Activated naive CD8-positive, alpha-beta T cell treated with anti-CD3 and anti-CD28 coated beads, Interleukin-2, amount 50 U/mL, for 16 hours (primary cell): ENCODE measurements at regions not wholly inside any gene's neighbourhood (a gene's known extent, or its start where the extent isn't known, plus 50 kb on each side); places are given as distances from the start of the nearest gene placed in this dataset.
"Not testable (repeated sequence)": the region's sequence is repeated elsewhere in the genome, so short reads cannot be mapped to it uniquely, and the experiment has no call there.

ENCODE experiments used
- DNase-seq: peaks from one replicate; pipeline ENCODE4 v3.0.0-alpha.2; 2020; ENCODE audit warnings: low read depth, low spot score

DNA sequence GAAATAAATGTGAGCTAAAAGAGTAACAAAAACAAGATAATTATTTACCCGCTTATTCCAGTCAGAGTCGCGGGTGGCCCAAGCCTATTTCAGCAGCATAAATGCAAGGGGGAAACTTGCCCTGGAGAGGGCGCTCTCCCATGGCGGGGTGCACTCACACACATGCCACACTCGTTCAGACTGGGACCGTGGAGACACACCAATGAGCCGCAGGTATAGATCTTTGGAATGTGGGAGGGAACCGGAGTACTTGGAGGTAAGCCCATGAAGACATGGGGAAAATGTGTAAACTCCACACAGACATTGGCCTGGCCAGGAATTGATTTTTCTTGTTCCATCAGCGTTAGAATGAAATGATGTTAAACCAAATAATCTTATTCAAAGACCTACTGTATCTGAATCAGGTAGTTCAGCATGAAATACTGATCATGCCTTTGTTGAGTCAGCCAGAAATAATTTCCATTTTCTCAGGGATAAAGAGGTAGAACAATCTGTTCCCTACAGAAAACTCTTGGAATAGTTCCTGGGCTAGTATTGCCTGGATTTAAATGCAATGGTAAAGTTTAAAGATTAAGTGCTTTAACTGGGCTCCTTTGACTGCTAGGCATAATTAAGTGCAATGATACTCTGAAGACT lies 191.5 kb downstream of the MCHR2 start:
- no peak for DNase-seq

DNA sequence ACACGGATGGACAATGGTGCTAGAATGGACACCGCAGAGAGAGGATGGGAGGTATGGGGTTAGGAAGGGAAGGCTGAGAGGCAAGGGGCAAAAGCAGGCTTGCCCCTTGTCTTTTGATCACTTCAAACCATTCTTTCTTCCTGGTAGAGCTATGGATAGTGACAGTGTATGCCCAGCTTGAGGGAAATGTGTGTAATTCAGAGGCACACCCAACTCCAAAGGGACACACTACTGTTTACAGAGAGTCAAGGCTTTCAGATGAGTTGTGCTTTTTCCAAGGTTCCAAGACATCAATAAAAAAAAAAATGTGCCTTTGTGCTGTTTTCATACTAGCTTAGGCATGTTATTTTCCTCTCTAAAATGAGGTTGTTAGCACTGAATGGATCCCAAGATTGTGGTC lies 185.0 kb downstream of the MCHR2 start:
- DNase-seq = no peak

DNA sequence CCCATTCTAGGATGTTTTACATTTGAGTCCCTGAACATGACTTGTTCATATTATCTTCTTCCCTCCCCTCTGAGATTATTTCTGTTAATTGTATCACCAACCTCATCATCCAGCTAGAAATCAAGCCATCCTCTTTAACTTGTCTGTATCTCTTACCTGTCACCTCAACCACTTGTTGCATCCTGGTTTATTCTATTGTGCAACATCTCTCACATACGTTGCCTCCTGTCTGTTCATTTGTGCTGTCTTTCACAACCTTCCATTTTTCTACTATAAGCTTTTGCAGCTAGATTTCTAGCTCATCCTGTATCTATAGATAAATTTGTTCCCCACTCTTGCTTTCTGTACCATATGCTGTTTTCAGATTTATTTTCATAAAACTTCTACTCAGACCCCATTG lies 183.7 kb downstream of the MCHR2 start:
- DNase-seq = no peak

DNA sequence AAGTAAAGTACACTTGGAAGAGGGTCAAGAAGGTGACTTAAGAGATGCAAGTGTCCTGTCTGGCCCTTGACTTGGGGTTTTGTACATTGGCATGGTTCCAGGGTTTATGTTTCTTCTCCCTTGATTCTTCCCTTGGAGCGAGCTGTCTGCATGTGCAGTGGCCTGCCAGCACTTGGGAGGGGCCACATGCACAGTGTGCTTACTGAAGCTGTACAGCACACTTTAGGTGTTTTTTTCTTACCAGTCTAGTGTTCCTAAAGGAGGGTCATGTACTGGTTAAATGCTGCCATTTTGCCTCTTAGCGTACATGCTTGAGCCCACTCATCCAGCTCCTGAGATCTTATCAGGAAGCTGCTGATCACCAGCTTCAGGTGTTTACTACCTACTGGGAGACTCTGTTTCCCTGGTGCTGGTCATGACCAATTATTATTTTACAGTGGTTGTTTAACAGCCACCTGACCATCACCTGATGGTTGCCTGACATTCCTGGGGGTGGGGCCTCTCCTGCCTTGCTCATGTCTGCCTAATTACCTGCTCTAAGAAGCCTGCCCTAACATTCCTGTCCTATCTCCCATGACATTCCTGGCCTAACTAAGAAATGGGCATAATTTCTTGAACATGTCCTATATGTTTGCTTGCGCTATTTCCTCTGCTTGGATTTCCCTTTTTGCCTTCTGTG lies 182.9 kb downstream of the MCHR2 start:
- DNase-seq = no peak

DNA sequence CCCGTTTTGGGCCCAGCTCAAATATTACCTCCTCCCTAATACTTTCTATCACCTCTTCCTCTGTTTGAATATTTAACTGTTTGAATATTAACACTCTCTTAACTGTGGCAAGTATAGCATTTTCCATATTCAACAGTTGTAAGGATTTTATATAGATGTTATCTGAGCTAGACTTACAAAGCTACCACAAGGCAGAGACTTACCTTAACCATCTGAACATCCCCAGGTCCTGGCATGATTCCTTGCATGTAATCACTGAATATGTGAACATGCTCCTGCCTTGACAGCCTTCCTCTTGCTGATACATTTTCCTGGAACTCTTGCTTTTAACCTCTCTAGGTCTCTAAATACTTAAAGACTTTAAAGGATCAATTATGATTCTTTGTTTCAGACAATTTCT lies 182.4 kb downstream of the MCHR2 start:
- no peak for DNase-seq

DNA sequence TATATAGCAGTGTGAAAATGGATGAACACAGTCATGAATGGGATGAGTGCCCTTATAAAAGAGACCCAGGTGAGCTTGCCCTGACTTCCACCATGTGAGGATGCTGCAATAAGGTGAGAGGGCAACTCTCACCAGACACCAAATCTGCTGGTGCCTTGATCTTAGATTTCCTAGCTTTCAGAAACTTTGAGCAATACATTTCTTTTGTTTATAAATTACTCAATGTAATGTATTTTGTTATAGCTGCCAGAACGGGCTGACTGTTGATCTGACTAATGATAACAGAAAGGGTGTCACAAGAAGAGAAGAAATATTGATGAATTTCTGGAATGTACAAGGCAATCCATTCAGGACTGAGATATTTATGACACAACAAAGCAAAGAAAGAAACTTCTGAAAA lies 180.5 kb downstream of the MCHR2 start:
- no peak for DNase-seq

DNA sequence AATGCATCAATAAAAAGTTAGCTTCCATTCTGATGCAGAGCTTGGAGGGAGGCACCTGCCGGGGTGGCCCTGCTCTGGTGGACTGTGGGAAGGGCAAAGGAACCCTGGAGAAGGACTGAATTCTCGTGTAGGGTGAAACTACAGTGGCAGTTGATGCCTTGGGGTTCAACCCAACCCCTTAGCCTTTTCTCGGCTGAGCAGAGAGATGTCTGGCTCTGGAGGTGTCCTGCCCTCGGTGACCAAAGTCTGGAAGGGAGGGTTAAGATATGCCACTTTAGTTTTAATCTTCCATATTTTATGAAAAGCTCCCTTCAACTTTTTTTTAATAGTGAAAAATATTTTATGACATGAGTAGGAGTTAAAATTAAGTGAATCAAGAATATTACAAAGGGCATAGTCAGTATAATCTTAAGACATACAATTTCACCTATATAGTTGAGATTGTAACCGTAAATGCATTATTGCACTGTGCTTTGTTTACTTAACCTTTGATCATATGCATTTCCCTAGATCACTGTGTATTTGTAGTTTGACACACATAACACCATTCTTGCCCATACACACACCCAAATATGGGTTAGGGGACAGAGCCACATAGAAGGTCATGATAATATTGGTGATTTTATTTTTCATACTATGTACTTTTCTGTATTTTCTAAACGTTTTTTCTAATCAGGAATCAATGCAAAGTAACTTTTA lies 179.6 kb downstream of the MCHR2 start:
- DNase-seq = no peak

DNA sequence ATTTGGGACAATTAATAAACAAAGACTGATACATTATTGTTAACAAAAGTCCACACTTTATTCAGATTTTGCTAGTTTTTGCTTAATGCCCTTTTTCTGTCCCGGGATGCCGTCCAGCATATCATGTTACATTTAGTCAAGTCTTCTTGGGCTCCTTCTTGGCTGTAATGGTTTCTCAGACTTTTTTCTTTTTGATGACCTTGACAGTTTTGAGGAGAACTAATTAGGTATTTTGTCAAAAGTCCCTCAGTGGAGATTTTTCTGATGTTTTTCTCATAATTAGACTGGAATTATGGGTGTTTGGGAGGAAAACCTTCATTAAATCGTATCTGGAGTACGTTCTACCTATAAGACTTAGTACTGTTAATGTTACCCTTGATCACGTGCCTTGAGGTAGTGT lies 177.2 kb downstream of the MCHR2 start:
- no peak for DNase-seq

DNA sequence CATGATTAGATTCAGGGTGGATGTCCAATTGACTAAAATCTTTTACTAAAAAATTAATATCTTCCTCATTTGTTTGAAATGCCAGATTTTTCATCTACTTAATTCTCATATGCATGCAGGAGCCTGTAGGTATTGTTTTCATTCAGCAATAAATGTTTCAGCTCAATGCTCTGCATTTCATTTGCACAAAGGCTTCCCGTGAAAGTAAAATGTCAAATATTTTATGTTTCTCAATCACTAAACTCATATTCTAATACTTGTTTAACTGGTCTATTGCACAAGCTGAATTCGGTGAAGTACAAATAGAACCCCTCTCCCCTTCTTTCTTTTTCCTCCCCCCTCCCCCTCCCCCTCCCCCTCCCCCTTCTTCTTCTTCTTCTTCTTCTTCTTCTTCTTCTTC lies 175.9 kb downstream of the MCHR2 start:
- DNase-seq = no peak

DNA sequence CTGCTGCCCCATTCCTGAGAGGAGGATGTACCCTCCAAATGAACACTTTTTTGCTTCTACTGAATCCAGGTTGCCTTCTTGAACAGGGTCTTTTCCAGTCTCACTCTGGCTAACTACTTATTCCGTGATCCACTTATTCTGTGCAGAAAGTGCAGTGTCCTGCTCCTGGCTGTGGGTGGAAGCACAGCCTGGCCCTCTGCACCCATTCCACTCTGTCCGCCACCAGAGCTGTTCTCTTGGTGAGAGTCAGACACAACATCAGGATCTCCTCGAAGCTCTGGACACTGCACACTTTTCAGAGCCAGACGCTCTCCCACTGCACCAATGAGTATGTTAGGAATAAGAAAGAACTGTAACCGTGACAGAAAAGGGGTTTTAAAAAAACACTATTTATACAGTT lies 174.2 kb downstream of the MCHR2 start:
- DNase-seq = no peak

DNA sequence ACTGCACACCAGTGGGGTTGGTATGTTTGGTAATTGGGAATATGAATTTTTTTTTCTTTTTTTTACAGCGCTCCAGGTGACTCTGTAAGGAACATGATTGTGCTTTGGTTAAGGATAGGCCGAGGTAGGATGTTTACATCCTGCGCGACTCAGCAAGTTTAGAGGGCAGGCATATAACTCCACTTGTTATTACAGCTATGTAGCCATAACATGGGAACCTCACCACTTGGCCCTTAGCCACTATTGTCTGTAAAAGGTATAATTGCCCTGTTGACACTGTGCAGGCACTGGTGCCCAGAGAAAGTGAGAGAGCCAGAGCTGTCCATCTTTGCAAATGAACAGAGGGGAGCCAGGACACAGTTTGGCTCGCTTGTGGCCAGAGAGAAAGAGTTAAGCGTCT lies 172.9 kb downstream of the MCHR2 start:
- DNase-seq = no peak

DNA sequence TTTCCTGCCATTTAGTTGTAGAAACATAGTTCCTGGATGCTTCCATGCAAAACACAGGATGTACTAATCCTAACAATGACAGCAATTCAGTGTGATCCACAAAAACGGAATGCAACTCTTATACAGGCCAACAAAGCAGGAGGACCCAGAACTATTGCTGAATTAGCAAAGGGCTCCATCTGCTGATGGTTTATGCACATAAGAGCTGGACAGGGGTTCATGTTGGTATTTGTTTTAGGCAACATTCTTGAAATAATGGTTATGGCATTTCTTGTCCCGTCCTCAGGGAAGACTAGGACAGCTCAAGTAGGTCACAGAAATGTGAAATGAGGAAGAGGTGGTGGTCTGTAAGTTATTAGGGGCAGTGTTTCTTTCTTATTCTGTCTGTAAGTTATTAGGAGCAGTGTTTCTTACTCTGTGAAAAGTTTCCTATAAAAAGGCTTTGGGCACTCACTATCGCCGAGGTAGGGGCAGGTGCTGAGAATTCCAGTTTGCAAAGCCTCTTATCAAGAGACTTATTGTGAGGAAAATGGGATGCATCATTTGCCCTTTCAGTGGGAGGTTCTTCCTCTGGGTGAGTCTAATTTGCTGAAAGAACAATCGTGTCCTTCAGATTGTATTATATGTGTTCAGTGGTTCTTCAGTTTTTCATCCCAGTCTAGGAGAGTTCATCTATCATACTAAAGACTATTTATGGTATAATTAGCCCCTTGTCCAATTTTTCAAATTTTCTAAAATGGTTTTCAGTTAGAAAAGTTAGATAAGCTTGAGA lies 171.1 kb downstream of the MCHR2 start:
- DNase-seq = no peak

DNA sequence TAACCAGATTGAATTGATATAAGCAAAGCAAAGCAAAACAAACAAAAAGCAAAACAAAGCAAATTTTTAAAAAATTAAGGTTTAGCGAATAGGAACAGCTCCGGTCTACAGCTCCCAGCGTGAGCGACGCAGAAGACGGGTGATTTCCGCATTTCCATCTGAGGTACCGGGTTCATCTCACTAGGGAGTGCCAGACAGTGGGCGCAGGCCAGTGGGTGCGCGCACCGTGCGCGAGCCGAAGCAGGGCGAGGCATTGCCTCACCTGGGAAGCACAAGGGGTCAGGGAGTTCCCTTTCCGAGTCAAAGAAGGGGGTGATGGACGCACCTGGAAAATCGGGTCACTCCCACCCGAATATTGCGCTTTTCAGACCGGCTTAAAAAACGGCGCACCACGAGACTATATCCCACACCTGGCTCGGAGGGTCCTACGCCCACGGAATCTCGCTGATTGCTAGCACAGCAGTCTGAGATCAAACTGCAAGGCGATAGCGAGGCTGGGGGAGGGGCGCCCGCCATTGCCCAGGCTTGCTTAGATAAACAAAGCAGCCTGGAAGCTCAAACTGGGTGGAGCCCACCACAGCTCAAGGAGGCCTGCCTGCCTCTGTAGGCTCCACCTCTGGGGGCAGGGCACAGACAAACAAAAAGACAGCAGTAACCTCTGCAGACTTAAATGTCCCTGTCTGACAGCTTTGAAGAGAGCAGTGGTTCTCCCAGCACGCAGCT lies 170.3 kb downstream of the MCHR2 start:
- DNase-seq = not testable (repeated sequence)

DNA sequence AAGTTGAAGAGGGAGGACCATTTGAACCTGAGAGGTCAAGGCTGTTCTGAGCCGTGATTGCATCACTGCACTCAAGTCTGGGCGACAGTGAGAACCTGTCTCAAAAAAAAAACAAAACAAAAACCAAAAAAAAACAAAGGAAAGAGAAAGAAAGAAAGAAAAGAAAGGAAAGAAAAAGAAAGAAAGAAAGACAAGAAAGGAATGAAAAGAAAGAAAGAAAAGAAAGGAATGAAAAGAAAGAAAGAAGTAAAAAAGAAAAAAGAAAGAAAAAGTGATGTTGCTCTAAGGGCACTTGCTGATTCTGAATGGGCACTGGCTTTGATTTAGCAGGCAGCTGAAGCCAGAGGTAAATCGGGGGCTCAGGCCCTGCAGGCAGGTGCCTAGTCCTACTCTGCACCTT lies 161.0 kb downstream of the MCHR2 start:
- DNase-seq = no peak

DNA sequence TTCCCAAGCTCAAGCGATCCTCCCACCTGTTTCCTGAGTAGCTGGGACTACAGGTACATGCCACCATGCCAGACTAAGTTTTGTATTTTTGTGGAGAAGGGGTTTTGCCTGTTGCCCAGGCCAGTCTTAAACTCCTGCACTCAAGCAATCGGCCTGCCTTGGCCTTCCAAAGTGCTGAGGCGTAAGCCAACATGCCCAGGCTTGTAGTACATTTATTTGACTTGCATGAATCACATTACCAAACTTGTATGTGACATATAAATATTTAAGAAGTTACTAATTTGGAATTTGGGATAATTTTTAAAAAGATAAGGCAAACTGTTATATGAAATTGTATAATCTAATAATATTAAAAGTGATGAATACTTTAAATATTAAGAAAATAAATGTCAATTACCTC lies 157.6 kb downstream of the MCHR2 start:
- no peak for DNase-seq

DNA sequence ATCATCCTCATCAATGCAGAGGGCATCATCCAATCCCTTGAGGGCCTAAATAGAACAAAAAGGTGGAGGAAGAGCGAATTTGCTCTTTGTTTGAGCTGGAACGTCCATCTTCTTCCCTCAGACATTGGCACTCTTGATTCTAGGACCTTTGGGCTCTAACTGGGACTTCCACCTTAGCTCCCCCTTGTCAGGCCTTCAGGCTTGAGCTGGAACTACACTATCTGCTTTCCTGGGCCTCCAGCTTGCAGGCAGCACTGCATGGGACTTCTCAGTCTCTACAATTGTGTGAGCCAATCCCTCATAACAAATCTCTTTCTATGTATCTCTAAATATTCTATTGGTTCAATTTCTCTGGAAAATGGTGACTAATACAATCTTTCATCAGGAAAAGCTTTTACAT lies 155.4 kb downstream of the MCHR2 start:
- DNase-seq = no peak

DNA sequence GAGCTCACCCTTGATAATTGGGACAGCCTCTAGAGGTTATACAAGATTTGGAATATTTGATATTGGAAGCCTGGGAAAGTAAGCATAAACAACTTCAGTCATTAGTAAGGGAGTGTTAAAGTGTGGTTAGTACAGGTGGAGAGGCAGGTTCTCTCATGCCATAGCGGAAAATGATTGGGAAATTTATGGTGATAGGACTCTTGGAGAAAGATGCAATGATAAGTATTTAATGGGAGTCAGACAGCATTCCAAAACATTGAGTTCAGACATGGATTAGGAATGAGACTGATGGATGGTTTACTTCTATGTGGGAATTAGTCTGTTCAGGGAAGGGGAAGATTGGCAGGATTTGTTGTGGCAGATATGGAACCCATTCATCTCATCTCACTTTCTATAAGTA lies 152.7 kb downstream of the MCHR2 start:
- DNase-seq = no peak

DNA sequence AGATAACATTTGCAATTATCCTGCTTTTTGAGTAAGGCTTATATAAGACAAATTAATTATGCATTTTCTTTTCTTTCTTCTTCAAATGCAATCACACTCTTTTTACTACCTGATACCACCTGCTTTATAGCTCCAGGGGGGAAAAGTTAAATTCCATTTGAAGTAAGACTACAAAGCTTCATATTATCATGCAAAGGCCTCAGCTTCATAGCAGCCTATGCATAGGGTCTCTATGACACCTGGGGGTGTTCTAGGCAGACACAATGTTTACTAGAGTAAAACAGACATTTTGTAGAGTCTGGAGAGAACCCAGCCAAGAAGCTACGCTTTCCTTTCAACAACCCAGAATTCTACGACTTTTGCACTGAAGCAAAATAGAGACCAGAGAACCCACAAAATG lies 148.0 kb downstream of the MCHR2 start:
- no peak for DNase-seq

DNA sequence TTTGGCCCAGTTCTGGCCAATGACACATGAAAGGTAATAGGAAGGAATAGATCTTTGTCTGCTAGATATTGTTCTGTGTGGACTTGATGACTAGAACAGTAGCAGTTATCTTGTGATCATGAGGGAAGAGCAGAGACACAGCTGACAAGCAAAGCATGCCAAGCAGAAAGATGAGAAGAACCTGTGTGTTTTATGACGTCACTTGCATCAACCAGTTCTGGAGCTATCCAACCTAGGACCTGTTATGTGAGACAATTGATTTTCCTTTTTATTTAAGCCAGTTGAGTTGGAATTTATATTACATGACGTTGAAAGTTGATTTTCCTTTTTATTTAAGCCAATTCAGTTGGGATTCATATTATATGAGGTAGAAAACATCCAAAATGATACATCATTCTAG lies 143.2 kb downstream of the MCHR2 start:
- no peak for DNase-seq

DNA sequence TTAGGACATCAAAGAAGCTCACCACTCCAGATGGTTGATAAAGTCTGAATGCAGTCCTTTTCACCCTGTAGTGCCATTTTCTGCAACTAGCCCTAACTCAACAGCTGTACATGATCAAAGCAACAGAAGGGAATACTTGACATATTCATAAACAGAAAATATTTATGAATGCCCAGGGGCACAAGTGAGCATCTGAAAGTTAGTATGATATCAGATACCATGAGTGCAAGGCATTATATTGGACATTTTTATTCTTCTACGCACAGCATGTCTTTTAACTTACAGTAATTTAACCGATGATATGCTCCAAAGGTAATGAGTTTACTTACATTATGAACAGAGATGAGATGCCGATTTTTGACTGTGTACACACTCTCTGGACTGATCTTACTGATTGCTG lies 142.0 kb downstream of the MCHR2 start:
- DNase-seq = no peak

DNA sequence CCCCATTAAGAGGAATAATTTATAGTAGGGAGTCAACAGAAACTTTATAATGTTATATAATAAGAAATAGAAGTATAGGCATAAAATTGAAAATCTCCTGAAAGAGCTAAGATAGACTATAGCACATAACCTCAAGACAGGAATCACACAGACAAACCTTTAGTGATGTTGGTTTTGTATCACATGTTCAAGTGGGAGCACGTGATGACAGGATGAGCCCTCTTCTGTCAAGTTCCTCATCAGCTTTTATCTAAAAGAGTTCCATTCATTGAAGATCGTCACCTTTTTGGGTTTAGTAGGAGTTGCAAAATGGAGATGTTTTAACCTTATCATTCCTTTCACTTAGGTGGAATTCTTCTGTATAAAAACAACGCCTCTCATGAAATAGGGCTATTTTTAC lies 127.0 kb downstream of the MCHR2 start:
- DNase-seq = no peak
